Cerebellar nuclear complex (tissue), 1 donor: ENCODE measurements at regions not wholly inside any gene's neighbourhood (a gene's known extent, or its start where the extent isn't known, plus 50 kb on each side); places are given as distances from the start of the nearest gene placed in this dataset.

Experiments
- DNase-seq, 2 experiments: peaks; one replicate each; lab custom pipeline; 2025; lab: John Stamatoyannopoulos, UW

- DNase-seq = no peak
These were observed 201.6 kb upstream of the CDH4 start for GRCh38 chr20:61050336-61050890.

- DNase-seq = no peak
These were observed 199.8 kb upstream of the CDH4 start for GRCh38 chr20:61052195-61052750.

- DNase-seq = no peak
These were observed 199.2 kb upstream of the CDH4 start for GRCh38 chr20:61052776-61053442.

GRCh38 chr20:61053487-61053886 is 198.6 kb upstream of the CDH4 start:
- no peak for DNase-seq

GRCh38 chr20:61053889-61054288 is 198.2 kb upstream of the CDH4 start:
- DNase-seq = no peak

GRCh38 chr20:61054411-61054810 is 197.7 kb upstream of the CDH4 start:
- DNase-seq = no peak

- DNase-seq = no peak
These were observed 196.7 kb upstream of the CDH4 start for GRCh38 chr20:61055180-61056010.

- DNase-seq = no peak
These were observed 195.9 kb upstream of the CDH4 start for GRCh38 chr20:61056116-61056515.

GRCh38 chr20:61056627-61057442 is 195.2 kb upstream of the CDH4 start:
- DNase-seq = no peak

GRCh38 chr20:61057443-61058121 is 194.5 kb upstream of the CDH4 start:
- DNase-seq = no peak

- DNase-seq = no peak
These were observed 190.1 kb upstream of the CDH4 start for GRCh38 chr20:61061981-61062380.

GRCh38 chr20:61065853-61066252 is 186.2 kb upstream of the CDH4 start:
- no peak for DNase-seq

GRCh38 chr20:61066526-61066925 is 185.5 kb upstream of the CDH4 start:
- no peak for DNase-seq

GRCh38 chr20:61067221-61067620 is 184.8 kb upstream of the CDH4 start:
- DNase-seq = no peak

GRCh38 chr20:61072398-61072797 is 179.7 kb upstream of the CDH4 start:
- DNase-seq = no peak

- no peak for DNase-seq
These were observed 178.7 kb upstream of the CDH4 start for GRCh38 chr20:61073376-61073775.

GRCh38 chr20:61082720-61083119 is 169.3 kb upstream of the CDH4 start:
- no peak for DNase-seq

- no peak for DNase-seq
These were observed 168.6 kb upstream of the CDH4 start for GRCh38 chr20:61083431-61083830.

GRCh38 chr20:61086031-61086430 is 166.0 kb upstream of the CDH4 start:
- DNase-seq = no peak

GRCh38 chr20:61090541-61090940 is 161.5 kb upstream of the CDH4 start:
- DNase-seq = no peak

- DNase-seq = no peak
These were observed 159.8 kb upstream of the CDH4 start for GRCh38 chr20:61092251-61092650.
